NCI-H2171 (cell line): ENCODE measurements at regions not wholly inside any gene's neighbourhood (a gene's known extent, or its start where the extent isn't known, plus 50 kb on each side); places are given as distances from the start of the nearest gene placed in this dataset.
A peak's percentile ranks its signal among the peaks of the same experiment; 100 is the strongest.

Source experiments
- DNase-seq: peaks from one replicate; lab custom pipeline; 2025; lab: John Stamatoyannopoulos, UW

GRCh38 chr4:123807866-123808265, 411.3 kb downstream of the SPRY1 start:
- peak; percentile 2 for DNase-seq

- DNase-seq = no peak
Measured at GRCh38 chr4:123809864-123810263, 413.3 kb downstream of the SPRY1 start.

GRCh38 chr4:123812066-123812390, 415.4 kb downstream of the SPRY1 start:
- DNase-seq = no peak

GRCh38 chr4:123813901-123814300, 417.3 kb downstream of the SPRY1 start:
- no peak for DNase-seq

GRCh38 chr4:123816462-123816861, 419.9 kb downstream of the SPRY1 start:
- DNase-seq = no peak

GRCh38 chr4:123817025-123817688, 420.6 kb downstream of the SPRY1 start:
- DNase-seq = no peak

- no peak for DNase-seq
Measured at GRCh38 chr4:123819362-123820035, 422.9 kb downstream of the SPRY1 start.

- DNase-seq = no peak
Measured at GRCh38 chr4:123821861-123822260, 425.3 kb downstream of the SPRY1 start.

- no peak for DNase-seq
Measured at GRCh38 chr4:123822353-123822752, 425.8 kb downstream of the SPRY1 start.

- no peak for DNase-seq
Measured at GRCh38 chr4:123823244-123823643, 426.6 kb downstream of the SPRY1 start.

GRCh38 chr4:123824524-123824923, 427.9 kb downstream of the SPRY1 start:
- no peak for DNase-seq

GRCh38 chr4:123825596-123826291, 429.1 kb downstream of the SPRY1 start:
- no peak for DNase-seq

- DNase-seq = no peak
Measured at GRCh38 chr4:123826896-123827295, 430.3 kb downstream of the SPRY1 start.

GRCh38 chr4:123827511-123827910, 430.9 kb downstream of the SPRY1 start:
- DNase-seq = no peak

GRCh38 chr4:123830930-123831329, 434.3 kb downstream of the SPRY1 start:
- no peak for DNase-seq

GRCh38 chr4:123832173-123833026, 435.8 kb downstream of the SPRY1 start:
- no peak for DNase-seq

- DNase-seq = no peak
Measured at GRCh38 chr4:123833171-123833643, 436.6 kb downstream of the SPRY1 start.

- no peak for DNase-seq
Measured at GRCh38 chr4:123835831-123836590, 439.4 kb downstream of the SPRY1 start.

- DNase-seq = no peak
Measured at GRCh38 chr4:123836851-123837595, 440.4 kb downstream of the SPRY1 start.

- no peak for DNase-seq
Measured at GRCh38 chr4:123838474-123838873, 441.9 kb downstream of the SPRY1 start.

- no peak for DNase-seq
Measured at GRCh38 chr4:123840197-123840596, 443.6 kb downstream of the SPRY1 start.
